VCaP (cell line): ENCODE measurements at regions not wholly inside any gene's neighbourhood (a gene's known extent, or its start where the extent isn't known, plus 50 kb on each side); places are given as distances from the start of the nearest gene placed in this dataset.

ENCODE experiments used
- H3K27ac ChIP-seq: fragments of 450-650 bp; 2 replicates; pipeline ENCODE4 v1.5.1; 2017
- CTCF ChIP-seq: fragments of 450-650 bp; conservative IDR thresholded peaks from 2 replicates; pipeline ENCODE4 v1.5.1; 2017; ENCODE audit warnings: mild to moderate bottlenecking, moderate library complexity

- no peak for TF ChIP-seq CTCF
- no peak overlapping the region for H3K27ac ChIP-seq
These were observed 481.9 kb upstream of the ERCC4 start for GRCh38 chr16:13438064-13438463.

GRCh38 chr16:13439766-13440165, 480.2 kb upstream of the ERCC4 start:
- no peak for TF ChIP-seq CTCF
- no peak overlapping the region for H3K27ac ChIP-seq

- TF ChIP-seq CTCF: no peak
- H3K27ac ChIP-seq: no peak overlapping the region
These were observed 478.3 kb upstream of the ERCC4 start for GRCh38 chr16:13441675-13442074.

- no peak for TF ChIP-seq CTCF
- H3K27ac ChIP-seq: no peak overlapping the region
These were observed 471.6 kb upstream of the ERCC4 start for GRCh38 chr16:13448346-13448745.

GRCh38 chr16:13453325-13453724, 466.6 kb upstream of the ERCC4 start:
- H3K27ac ChIP-seq: no peak overlapping the region
- TF ChIP-seq CTCF: no peak

- H3K27ac ChIP-seq: no peak overlapping the region
- TF ChIP-seq CTCF: peak; percentile 73
These were observed 465.9 kb upstream of the ERCC4 start for GRCh38 chr16:13453938-13454553.

GRCh38 chr16:13463619-13464018, 456.3 kb upstream of the ERCC4 start:
- no peak for TF ChIP-seq CTCF
- no peak overlapping the region for H3K27ac ChIP-seq
